GM15510 (cell line): ENCODE measurements at regions not wholly inside any gene's neighbourhood (a gene's known extent, or its start where the extent isn't known, plus 50 kb on each side); places are given as distances from the start of the nearest gene placed in this dataset.

Experiments
- POLR2A ChIP-seq: IDR thresholded peaks from 3 replicates; pipeline ENCODE4 v1.6.1; 2011; ENCODE audit warnings: borderline replicate concordance; ENCODE audit not compliant: insufficient read length; ENCODE audit errors: extremely low read depth

DNA sequence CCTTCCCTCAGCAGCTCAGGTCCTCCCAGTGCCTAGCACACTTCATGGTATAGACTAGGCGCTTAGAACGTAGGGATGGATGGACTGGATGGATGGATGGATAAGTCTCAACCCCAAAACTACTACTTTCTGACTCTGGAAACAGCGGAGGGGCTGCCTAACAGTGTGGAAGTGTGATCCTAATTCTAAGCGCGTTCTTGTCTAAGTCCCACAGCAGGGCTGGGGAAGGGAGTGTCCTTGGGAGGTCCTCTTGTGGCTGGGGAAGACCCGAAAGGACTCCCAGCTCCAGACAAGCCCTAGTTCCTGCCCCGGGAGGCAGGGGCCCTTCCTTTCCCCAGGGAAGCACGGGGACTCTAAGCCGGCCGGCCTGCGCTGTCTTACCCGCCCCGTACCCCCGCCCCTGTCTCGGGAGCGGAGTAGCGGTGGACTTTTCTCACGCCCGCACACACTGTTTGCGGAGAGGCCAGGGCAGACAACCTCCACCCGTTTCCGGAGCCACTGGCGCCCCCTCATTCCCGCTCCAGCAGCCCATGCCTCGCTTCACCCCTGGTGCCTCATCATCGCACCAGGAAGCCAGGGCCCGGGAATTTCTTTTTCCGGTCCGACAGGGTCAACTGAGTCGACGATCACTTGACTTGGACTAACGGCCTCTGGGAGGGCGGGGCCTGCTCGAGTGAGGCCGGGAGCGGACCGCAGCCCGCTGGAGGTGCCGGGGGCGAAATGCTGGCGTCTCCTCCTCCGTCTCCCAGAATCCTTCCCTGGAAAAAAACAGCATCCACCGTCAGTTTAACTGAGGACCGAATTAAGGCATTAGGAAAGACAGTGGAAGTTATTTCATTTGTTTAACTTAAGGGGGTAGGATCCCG is 133.3 kb downstream of the TBC1D2B start:
- peak; percentile 24 for TF ChIP-seq POLR2A

DNA sequence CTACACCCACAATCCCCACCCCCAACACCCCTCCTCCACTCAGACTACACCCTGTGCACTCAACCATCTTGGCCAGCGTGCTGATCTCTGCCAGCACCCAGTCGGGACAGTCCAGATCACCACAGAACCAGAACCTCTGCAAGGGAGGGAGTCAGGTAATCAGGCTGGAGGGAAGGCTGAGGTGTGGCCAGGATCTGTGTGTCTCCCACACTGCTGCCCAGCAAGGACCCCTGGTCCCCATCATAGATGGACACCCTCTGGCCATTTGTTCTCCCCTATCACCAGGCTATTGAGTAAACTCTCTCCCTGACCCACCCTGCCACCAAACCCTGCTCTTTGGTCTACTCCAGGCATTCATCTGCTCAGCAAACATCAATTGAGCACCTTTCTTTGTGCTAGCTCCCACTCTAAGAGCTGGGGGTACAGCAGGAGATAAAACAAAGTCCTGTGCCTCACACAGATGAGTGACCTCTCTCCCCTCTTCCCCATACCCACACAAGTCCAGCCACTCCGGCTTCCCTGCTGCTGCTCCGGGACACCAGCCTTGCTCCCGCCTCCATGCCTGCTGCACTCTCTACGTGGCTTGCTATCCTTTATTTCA is 134.8 kb downstream of the TBC1D2B start:
- no peak for TF ChIP-seq POLR2A

DNA sequence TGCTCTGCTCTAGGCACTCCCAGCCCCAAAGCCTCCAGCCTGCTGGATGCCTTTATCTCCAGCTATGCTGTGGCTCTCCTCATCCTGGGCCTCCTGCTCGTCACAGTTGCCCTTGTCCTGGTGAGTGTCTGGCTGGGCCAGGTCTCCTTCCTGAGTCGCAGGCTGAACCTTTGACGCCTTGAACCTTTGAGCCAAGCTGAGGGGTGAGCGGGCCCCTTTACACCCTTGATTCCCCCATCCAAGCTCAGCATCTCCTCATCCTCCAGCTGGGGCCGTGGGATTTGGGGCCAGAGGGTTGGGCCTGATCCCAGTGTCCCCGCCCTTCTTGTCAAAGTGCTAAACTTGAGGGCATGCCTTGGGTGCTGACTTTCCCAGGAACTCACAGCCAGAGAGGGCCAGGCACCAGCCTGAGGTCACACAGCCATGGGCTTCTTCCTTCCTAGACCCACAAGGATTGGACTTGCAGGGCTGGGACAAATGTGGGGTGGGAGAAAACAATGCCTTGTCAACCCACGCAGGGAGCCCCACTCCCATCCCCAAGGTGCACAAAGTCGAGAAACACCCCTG is 137.0 kb downstream of the TBC1D2B start:
- TF ChIP-seq POLR2A = no peak

DNA sequence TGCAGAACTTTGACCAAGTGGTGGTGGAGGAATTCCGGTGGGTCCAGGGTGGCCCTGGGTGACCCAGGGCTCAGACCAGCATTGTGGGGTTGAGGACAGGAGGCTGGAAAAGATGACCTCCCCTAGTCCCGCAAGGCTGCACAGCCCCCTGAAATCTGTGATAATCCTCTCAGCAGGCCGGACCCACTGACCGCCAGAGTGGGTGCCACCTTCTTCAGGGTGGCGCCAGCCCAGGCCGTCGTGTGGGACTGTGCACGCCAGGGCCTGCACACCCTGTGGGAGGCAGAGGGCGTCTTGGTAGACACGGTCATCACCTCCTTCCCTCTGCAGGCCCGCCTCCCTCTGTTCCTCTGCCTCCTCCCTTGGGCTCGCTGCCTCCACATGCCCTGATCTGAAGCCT is 137.7 kb downstream of the TBC1D2B start:
- TF ChIP-seq POLR2A = no peak

DNA sequence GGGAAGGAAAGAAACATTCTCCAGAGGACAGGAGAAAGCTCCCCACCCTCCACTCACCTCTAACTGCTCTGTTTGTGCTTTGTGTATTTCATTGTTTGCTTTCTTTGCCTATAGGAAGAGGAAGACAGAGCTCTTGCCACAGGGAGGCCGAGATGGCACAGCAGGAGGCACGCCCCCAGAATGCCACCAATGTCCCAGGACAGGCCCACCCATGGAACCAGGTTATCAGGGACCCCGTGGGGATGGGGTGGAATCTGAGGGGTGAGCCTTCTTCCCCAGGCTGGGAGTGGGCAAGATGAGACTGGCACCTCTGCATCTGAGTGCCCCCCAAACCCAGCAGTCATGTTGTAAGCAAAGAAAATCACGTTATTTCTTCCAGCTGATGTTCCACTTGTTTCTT is 155.8 kb downstream of the TBC1D2B start:
- no peak for TF ChIP-seq POLR2A

DNA sequence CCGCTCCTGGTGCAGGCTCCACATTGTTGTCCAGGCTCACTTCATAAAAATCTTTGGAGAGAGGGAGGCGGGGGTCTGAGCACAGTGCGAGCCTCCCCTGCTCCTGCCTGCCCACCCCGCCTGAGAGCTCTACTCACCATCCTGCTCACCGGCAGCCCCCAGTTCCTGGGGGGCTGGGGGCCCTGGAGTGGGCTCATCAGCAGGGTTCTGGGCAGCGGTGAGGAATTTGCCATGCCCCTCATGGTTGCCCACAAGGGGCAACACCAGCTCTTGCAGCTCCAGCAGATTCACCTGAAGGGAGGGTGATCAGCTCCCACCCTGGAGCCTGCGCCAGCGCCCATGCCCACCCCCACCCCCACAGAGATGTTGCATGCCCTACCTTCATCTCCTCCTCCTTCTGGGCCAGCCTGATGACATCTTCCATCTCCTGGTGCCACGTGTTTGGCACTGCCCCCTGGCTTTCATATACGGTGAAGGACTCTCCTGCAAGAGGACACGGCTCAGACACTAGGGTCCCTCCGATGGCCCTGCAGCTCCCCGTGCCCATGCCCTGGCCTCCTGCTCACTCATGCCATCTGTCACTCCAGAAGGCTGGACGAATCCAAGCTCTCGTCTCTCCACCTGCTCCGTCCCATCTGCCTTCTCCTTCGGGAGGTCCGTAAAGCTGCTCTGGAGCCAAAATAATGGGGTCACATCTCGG is 162.1 kb downstream of the TBC1D2B start:
- TF ChIP-seq POLR2A = no peak

DNA sequence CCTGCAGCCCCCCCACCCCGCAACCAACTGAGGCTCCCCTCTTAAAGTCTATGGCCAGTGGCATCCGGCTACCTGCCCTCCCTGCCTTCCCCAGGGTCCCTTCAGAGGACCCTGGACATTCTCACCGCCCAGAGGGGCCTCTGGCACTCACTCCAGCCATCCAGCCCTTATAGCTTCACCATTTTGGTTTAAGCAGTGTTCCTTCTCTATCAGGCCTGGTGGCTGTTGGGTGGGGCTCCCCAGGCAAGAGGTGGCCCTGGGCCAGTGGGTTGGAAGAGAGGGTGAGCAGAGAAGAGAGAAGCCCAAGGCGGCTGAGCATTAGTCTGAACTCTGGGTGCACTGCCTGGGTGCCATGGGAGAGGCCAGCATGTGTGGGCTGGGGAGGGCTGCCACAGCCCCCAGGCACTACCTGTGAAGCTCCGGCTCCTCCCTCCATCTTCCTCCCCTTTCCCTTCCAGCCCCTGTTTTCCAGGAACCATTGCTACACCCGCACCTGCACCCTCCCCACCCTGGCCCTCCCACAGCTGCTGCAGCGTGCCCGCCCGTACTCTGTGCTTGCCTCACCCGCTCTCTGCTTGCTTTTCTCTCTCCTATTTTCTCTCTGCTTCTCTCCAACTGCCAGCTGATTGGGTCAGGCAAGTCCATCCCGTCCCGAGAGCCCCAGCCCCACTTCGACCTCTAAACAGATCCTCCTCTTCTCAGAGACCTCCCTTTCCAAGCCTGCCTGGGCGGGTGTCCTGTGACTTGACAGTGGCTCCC is 168.2 kb downstream of the TBC1D2B start:
- no peak for TF ChIP-seq POLR2A

DNA sequence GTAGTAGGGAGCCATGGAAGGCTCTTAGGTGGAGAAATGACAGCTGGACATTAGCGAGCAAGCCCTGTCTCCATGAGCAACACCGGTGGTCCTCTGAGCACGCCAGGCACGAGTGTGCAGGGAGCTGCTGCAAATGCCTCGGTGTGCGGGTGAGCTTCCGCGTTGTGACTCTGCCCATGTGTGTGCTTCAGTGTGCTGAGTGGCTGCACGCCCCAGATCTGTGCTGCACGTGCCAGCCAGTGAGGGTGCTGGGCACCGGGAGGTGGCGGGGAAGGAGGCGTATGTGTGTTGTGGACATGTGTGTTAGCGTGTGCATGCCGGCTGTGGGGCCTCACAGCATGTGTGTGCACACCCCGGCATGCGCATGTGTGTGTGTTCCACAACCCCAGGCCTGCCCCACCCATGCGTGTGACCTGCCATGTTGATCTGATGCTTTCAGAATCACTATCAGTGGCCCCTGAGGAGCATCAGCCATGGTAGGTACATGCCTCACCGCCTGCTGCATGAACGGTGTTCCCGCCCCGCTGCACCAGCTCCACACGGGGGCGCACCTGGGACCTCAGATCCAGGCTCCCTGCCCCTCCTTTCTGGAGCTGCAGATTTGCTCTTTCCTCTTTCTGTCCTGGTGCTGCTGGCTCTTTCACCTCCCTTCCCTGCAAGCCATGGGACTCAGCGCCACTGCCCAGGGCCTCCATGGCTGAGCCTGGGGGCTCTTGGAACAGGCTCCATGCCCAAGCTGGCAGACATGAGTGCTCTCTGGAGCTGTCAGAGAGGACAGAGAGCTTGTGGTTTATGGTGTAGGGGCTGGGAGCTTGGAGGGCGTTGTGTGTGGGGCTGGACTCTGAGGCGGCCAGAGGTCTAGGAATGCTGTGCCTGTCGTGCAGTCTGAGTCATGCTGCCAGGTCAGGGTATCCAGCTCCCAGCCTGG is 169.4 kb downstream of the TBC1D2B start:
- no peak for TF ChIP-seq POLR2A

DNA sequence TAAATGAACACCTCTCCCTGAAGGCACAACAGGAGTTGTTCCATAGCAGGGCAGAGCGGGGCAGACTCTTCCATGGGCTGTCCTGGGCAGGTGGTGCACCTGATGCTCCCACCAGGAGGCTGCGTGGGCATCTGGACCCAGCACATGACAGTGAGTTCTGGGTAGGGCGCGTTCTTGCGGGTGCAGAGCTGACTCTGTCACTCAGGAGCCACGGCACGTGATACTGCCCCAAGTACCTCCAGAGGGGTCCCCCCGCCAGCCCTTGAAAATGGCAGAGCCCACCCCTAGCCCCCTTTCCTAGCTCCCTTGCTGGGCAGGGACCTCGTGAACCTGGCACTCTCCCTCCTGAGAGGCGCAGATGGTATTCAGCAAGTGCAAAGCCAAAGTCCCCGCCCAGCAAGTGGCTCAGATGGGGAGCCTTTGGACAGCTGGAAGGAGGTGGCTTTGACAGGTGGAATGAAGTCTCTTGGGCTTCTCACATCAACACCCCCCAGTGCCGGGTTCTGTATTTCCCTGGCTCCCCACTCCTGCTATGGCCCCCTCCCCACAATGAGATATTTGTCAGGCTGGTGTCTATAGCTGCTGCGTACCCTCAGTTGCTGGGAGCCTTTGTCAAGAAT is 172.1 kb downstream of the TBC1D2B start:
- no peak for TF ChIP-seq POLR2A

DNA sequence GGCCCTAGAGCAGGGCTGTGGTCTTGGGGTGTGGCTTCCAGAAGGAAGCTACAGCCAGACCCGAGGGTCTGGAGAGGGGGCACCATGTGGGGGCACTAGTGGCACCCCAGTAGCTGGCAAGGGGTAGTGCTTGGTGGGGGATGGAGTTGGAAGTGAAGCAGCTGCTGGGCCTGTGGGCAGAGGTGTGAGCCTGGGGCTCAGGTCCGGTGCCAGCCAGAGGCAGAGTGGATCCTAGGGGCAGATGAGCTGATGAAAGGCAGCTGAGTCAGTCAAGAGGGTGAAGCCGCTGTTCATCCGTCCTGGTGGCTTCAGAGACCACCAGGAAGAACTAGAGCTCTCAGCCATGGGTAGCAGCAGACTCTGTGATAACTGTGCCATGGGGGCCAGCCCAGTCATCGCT is 172.6 kb downstream of the TBC1D2B start:
- TF ChIP-seq POLR2A = no peak

DNA sequence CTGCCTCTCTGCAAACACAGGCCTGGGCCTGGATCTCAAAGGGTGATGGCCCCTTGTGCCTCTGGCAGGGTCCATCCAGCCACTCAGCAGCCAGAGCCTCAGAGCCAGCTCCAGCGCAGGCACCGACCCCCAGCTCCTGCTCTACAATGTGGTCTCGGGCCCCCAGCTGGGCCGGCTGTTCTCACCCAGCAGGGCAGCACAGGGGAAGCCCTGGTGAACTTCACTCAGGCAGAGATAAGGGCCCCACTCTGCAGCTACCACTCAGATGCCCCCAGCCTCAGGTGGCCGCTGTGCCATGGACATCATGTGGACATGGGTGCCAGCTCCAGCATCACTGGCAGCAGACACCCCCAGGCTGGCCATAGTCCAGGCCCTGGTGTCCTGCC is 173.1 kb downstream of the TBC1D2B start:
- TF ChIP-seq POLR2A = no peak

DNA sequence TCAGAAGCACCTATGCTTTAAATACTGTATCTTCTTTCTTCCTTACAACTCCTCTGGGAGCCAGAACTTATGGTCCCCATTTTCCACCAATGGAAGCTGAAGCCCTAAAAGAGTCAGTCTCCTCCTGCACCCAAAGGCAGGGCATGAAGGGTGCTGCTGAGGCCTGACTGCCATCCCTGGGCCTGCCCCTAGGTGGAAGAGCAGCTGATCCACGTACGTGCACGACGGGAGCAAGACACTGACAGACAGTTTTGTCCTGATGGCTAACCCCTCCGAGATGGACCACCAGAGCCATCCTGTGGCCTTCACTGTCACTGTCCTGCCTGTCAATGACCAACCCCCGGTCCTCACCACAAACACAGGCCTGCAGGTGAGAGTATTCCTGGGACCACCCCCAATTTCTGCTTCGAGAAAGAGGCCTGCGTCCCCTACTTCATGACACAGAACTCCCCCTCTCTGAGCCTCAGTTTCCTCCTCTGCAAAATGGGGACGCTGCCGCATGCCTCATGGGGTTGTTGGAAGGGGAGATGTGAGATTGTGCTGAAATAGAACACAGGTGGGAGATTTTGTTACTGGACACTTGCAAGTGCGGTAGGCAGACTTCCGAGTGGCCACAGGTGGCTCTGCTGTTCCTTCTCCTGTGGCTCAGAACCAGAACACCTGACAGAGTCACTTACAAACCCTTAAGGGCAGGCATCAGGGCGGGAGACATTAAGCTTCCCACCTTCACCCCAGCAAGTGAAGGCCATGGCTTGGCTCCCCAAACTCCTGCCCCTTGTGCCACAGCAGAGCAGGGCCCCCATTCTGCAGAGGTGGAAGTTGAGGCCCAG is 175.4 kb downstream of the TBC1D2B start:
- TF ChIP-seq POLR2A = no peak
